ENCODE measurements at regions not wholly inside any gene's neighbourhood (a gene's known extent, or its start where the extent isn't known, plus 50 kb on each side); places are given as distances from the start of the nearest gene placed in this dataset.
A peak's percentile ranks its signal among the peaks of the same experiment; 100 is the strongest.

GRCh38 chr5:104800440-104801048 lies 1238.0 kb upstream of the NUDT12 start:
- Histone ChIP-seq H3K4me3 (no peak overlapping the region), H3K27ac (no peak overlapping the region), H3K9me3 (peaks cover 0 to 4% (median 0%) of the 10 kb centered on the region in 12 donors), H3K36me3 (no peaks in the 10 kb centered on the region), H3K27me3 (no peaks in the 10 kb centered on the region), H3K4me1 (no peaks in the 10 kb centered on the region)
- TF ChIP-seq CTCF (IDR thresholded peaks at IDR 0.05) (peak in 1 of 12 donors; percentile 4), POLR2A (IDR thresholded peaks at IDR 0.05) (no peak)
- intact Hi-C loops (cut with DNase I): no loop called here
- DNase-seq (no peak), ATAC-seq (no peak)
- WGBS, 4 donors: 39 to 74% (median 62%) methylated on average over 4 of the region's 4 CpGs

- intact Hi-C loops (cut with DNase I): no loop called here
- TF ChIP-seq POLR2A (IDR thresholded peaks at IDR 0.05): no peak
- no peak for TF ChIP-seq CTCF (IDR thresholded peaks at IDR 0.05)
- no peak for ATAC-seq
These were observed 1231.1 kb upstream of the NUDT12 start for GRCh38 chr5:104793755-104794080.

GRCh38 chr5:104793031-104793754 lies 1230.6 kb upstream of the NUDT12 start:
- intact Hi-C loops (cut with DNase I): no loop called here
- no peak for DNase-seq
- Histone ChIP-seq H3K27me3 (no peaks in the 10 kb centered on the region), H3K4me3 (no peak overlapping the region), H3K36me3 (no peaks in the 10 kb centered on the region), H3K4me1 (no peaks in the 10 kb centered on the region), H3K27ac (no peak overlapping the region), H3K9me3 (no peaks in the 10 kb centered on the region)
- no peak for ATAC-seq
- WGBS, 4 donors: 61 to 74% (median 64%) methylated on average over 4 of the region's 4 CpGs
- no peak for TF ChIP-seq POLR2A (IDR thresholded peaks at IDR 0.05)
- no peak for TF ChIP-seq CTCF (IDR thresholded peaks at IDR 0.05)

More at GRCh38 chr5:104793755-104794080, 1231.1 kb upstream of the NUDT12 start:
- Histone ChIP-seq H3K27ac (no peak overlapping the region), H3K36me3 (no peaks in the 10 kb centered on the region), H3K9me3 (no peaks in the 10 kb centered on the region), H3K4me3 (no peak overlapping the region), H3K27me3 (no peaks in the 10 kb centered on the region), H3K4me1 (no peaks in the 10 kb centered on the region)
- DNase-seq: no peak

GRCh38 chr5:104789366-104789765 lies 1226.8 kb upstream of the NUDT12 start:
- Histone ChIP-seq H3K27ac (no peak overlapping the region), H3K9me3 (peaks cover 0 to 20% (median 0%) of the 10 kb centered on the region in 12 donors), H3K27me3 (no peaks in the 10 kb centered on the region), H3K36me3 (no peaks in the 10 kb centered on the region), H3K4me1 (no peaks in the 10 kb centered on the region), H3K4me3 (no peak overlapping the region)
- no peak for ATAC-seq
- intact Hi-C loops (cut with DNase I): no loop called here
- DNase-seq: no peak
- 42 to 47% (median 44%) methylated on average over 1 of the region's 1 CpG for WGBS, 4 donors
- TF ChIP-seq CTCF (IDR thresholded peaks at IDR 0.05) (no peak), POLR2A (IDR thresholded peaks at IDR 0.05) (no peak)
